Testis (tissue), 2 donors: ENCODE measurements at regions not wholly inside any gene's neighbourhood (a gene's known extent, or its start where the extent isn't known, plus 50 kb on each side); places are given as distances from the start of the nearest gene placed in this dataset.

ENCODE experiments used
- DNase-seq: peaks from one replicate; pipeline ENCODE4 v3.0.0-alpha.2; 2019
- H3K27ac ChIP-seq, 2 donors: fragments of 200-600 bp; sonication (generic); one replicate each; pipeline ENCODE4 v1.5.1; 2019
- H3K27me3 ChIP-seq: fragments of 200-600 bp; sonication (generic); one replicate; pipeline ENCODE4 v1.5.1; 2019
- H3K36me3 ChIP-seq: fragments of 200-600 bp; sonication (generic); one replicate; pipeline ENCODE4 v1.5.1; 2017; ENCODE audit warnings: low read depth; ENCODE audit errors: missing control alignments
- H3K4me1 ChIP-seq: fragments of 200-600 bp; sonication (generic); one replicate; pipeline ENCODE4 v1.5.1; 2019
- H3K4me3 ChIP-seq, 2 donors: fragments of 200-600 bp; sonication (generic); one replicate each; pipeline ENCODE4 v1.5.1; 2017 to 2019
- H3K9me3 ChIP-seq: fragments of 200-600 bp; sonication (generic); one replicate; pipeline ENCODE4 v1.5.1; 2017
- CTCF ChIP-seq, 3 experiments: fragments of 450-650 bp in 2 of 3; fragments of 200-600 bp in 1 of 3; sonication (generic) in 1 of 3; IDR thresholded peaks; one replicate each; pipeline ENCODE4 v1.5.1; 2016 to 2019; ENCODE audit warnings: antibody characterized with exemption in 3 of 3, mild to moderate bottlenecking in 2 of 3, moderate library complexity in 1 of 3
- POLR2A ChIP-seq: fragments of 450-650 bp; IDR thresholded peaks from one replicate; pipeline ENCODE4 v1.6.1; 2017; ENCODE audit warnings: antibody characterized with exemption, mild to moderate bottlenecking, moderate library complexity
- WGBS, 2 donors: methylation state at CpG; one replicate each; pipeline ENCODE4 v1.1.5; 2018; 5-methylcytosine and 5-hydroxymethylcytosine counted together
- intact Hi-C: fragments of 100-400 bp; cut with DNase I; formaldehyde crosslinking; loops from one replicate; pipeline ENCODE4 v1.15.1; 2023; ENCODE audit warnings: low total_unique reads

GRCh38 chr18:2444201-2444875, 127.0 kb downstream of the METTL4 start:
- Histone ChIP-seq H3K27ac (no peak overlapping the region), H3K4me3 (no peak overlapping the region), H3K36me3 (no peaks in the 10 kb centered on the region), H3K27me3 (no peaks in the 10 kb centered on the region), H3K4me1 (no peaks in the 10 kb centered on the region), H3K9me3 (no peaks in the 10 kb centered on the region)
- 56 to 57% methylated on average over 5 of the region's 5 CpGs for WGBS, 2 donors
- DNase-seq = no peak
- TF ChIP-seq POLR2A (no peak), CTCF (IDR thresholded peaks at IDR 0.05) (no peak)
- intact Hi-C loops = no loop called here

DNA sequence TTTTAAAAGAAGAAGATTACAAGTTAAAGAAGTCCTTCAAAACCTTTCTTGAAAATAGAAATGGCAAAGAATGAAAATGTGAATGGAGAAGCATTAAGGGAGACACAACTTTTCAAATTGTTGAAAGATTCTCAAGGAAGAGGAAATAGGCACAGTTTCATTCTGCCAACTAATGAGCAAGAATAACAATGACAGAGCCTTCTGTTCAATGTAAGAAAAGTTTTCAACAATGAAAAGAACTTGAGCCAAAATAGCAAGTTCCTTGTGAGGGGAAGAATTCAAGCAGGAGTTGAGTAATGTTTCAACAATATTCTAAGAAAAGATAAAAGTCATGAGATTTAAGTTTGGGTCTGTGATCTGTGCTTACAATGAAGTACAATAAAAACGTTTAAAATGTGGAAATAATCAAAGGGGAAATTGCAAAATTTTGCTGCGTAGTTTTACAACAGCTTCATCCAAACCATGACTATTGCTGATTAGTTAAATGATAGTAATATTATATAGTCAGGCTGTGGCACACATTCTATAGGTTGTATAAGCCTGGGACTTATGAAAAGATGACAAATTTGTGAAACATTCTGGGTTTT, 122.6 kb downstream of the METTL4 start:
- Histone ChIP-seq H3K27me3 (no peaks in the 10 kb centered on the region), H3K27ac (no peak overlapping the region), H3K36me3 (no peaks in the 10 kb centered on the region), H3K4me3 (no peak overlapping the region), H3K9me3 (no peaks in the 10 kb centered on the region), H3K4me1 (no peaks in the 10 kb centered on the region)
- WGBS, 2 donors = 61 to 65% methylated on average over 2 of the region's 2 CpGs
- TF ChIP-seq CTCF (IDR thresholded peaks at IDR 0.05) = no peak
- no peak for TF ChIP-seq POLR2A
- intact Hi-C loops = no loop called here
- DNase-seq = no peak

DNA sequence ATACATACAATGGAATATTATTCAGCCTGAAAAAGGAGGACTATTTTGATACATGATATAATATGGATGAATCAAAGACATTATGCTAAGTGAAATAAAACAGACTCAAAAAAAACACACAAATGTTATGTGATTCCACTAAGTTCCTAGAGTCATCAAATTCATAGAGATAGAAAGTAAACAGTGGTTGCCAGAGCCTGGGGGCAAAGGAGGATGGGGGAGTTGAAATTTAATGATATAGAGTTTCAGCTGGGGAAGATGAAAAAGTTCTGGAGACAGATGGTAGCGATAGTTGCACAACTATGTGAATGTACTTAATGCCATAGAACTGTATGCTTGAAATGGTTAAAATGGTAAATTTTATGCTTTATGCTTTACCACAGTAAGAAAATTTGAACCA, 119.7 kb downstream of the METTL4 start:
- Histone ChIP-seq H3K9me3 (no peaks in the 10 kb centered on the region), H3K27ac (no peak overlapping the region), H3K4me1 (no peaks in the 10 kb centered on the region), H3K36me3 (no peaks in the 10 kb centered on the region), H3K4me3 (no peak overlapping the region), H3K27me3 (no peaks in the 10 kb centered on the region)
- no peak for DNase-seq
- intact Hi-C loops = no loop called here
- WGBS, 2 donors = 88 to 95% methylated on average over 1 of the region's 1 CpG
- no peak for TF ChIP-seq POLR2A
- TF ChIP-seq CTCF (IDR thresholded peaks at IDR 0.05) = no peak

GRCh38 chr18:2459886-2460285, 111.4 kb downstream of the METTL4 start:
- no peak for DNase-seq
- H3K36me3 ChIP-seq = no peaks in the 10 kb centered on the region
- WGBS, 2 donors = 93 to 100% methylated on average over 2 of the region's 2 CpGs
- no peak overlapping the region for H3K4me3 ChIP-seq
- H3K27me3 ChIP-seq = no peaks in the 10 kb centered on the region
- TF ChIP-seq CTCF (IDR thresholded peaks at IDR 0.05) (no peak), POLR2A (no peak)
- H3K27ac ChIP-seq = no peak overlapping the region
- intact Hi-C loops = no loop called here
- H3K4me1 ChIP-seq = no peaks in the 10 kb centered on the region
- H3K9me3 ChIP-seq = no peaks in the 10 kb centered on the region

- Histone ChIP-seq H3K27me3 (no peaks in the 10 kb centered on the region), H3K9me3 (no peaks in the 10 kb centered on the region), H3K4me1 (no peaks in the 10 kb centered on the region), H3K4me3 (no peak overlapping the region), H3K27ac (no peak overlapping the region), H3K36me3 (no peaks in the 10 kb centered on the region)
- TF ChIP-seq CTCF (IDR thresholded peaks at IDR 0.05) (no peak), POLR2A (no peak)
- DNase-seq = peak; percentile 19
- intact Hi-C loops = no loop called here
- WGBS, 2 donors = 92 to 96% methylated on average over 1 of the region's 1 CpG
Observed at GRCh38 chr18:2466978-2467377, 104.3 kb downstream of the METTL4 start.
